Trophoblast cell (in vitro differentiated cells and primary cell): ENCODE measurements at regions not wholly inside any gene's neighbourhood (a gene's known extent, or its start where the extent isn't known, plus 50 kb on each side); places are given as distances from the start of the nearest gene placed in this dataset.

ENCODE experiments used
- DNase-seq, 2 donors: peaks; one replicate each; pipeline ENCODE4 v3.0.0-alpha.2; 2016
- H2AFZ ChIP-seq: 2 replicates; pipeline ENCODE4 v1.6.1; 2013; ENCODE audit warnings: low read length, moderate library complexity, mild to moderate bottlenecking; ENCODE audit not compliant: insufficient read depth, poor library complexity
- H2AK5ac ChIP-seq: 2 replicates; pipeline ENCODE4 v1.6.1; 2013; ENCODE audit warnings: mild to moderate bottlenecking, low read length
- H2BK120ac ChIP-seq: 2 replicates; pipeline ENCODE4 v1.6.1; 2013; ENCODE audit warnings: low read length, mild to moderate bottlenecking, moderate library complexity; ENCODE audit not compliant: insufficient read depth, poor library complexity
- H2BK12ac ChIP-seq: 2 replicates; pipeline ENCODE4 v1.6.1; 2013; ENCODE audit warnings: mild to moderate bottlenecking, low read length, moderate library complexity
- H2BK5ac ChIP-seq: 2 replicates; pipeline ENCODE4 v1.6.1; 2013; ENCODE audit warnings: low read length, low read depth, moderate library complexity, mild to moderate bottlenecking; ENCODE audit not compliant: poor library complexity
- H3K14ac ChIP-seq: 2 replicates; pipeline ENCODE4 v1.6.1; 2013; ENCODE audit warnings: mild to moderate bottlenecking, low read length
- H3K18ac ChIP-seq: 2 replicates; pipeline ENCODE4 v1.6.1; 2013; ENCODE audit warnings: mild to moderate bottlenecking, low read length
- H3K23ac ChIP-seq: 2 replicates; pipeline ENCODE4 v1.6.1; 2013; ENCODE audit warnings: low read length
- H3K27ac ChIP-seq: 2 replicates; pipeline ENCODE4 v1.5.1; 2013; ENCODE audit warnings: low read depth, mild to moderate bottlenecking, inconsistent platforms, low read length, moderate library complexity
- H3K27me3 ChIP-seq: 2 replicates; pipeline ENCODE4 v1.6.1; 2013; ENCODE audit warnings: inconsistent platforms, mild to moderate bottlenecking, low read length, moderate library complexity; ENCODE audit not compliant: insufficient read depth
- H3K36me3 ChIP-seq, 2 experiments: 1 replicate in 1 of 2; 2 replicates in 1 of 2; pipeline ENCODE4 v1.6.1; 2013; ENCODE audit warnings: low read length in 2 of 2, mild to moderate bottlenecking in 2 of 2, moderate library complexity in 1 of 2; ENCODE audit not compliant: insufficient read depth in 2 of 2, control insufficient read depth in 1 of 2
- H3K4ac ChIP-seq: 2 replicates; pipeline ENCODE4 v1.6.1; 2013; ENCODE audit warnings: low read depth, mild to moderate bottlenecking, low read length, moderate library complexity
- H3K4me1 ChIP-seq, 2 experiments: 1 replicate in 1 of 2; 2 replicates in 1 of 2; pipeline ENCODE4 v1.6.1; 2013; ENCODE audit warnings: low read length in 2 of 2, mild to moderate bottlenecking in 2 of 2, moderate library complexity in 1 of 2; ENCODE audit not compliant: insufficient read depth in 2 of 2, control insufficient read depth in 1 of 2
- H3K4me2 ChIP-seq: 2 replicates; pipeline ENCODE4 v1.6.1; 2013; ENCODE audit warnings: inconsistent platforms, mild to moderate bottlenecking, low read length, moderate library complexity
- H3K4me3 ChIP-seq: 2 replicates; pipeline ENCODE4 v1.5.1; 2013; ENCODE audit warnings: mild to moderate bottlenecking, low read depth, low read length, inconsistent platforms
- H3K79me1 ChIP-seq: one replicate; pipeline ENCODE4 v1.6.1; 2013; ENCODE audit warnings: low read length
- H3K79me2 ChIP-seq: 2 replicates; pipeline ENCODE4 v1.6.1; 2013; ENCODE audit warnings: low read length, mild to moderate bottlenecking; ENCODE audit not compliant: control insufficient read depth, insufficient read depth, poor library complexity
- H3K9ac ChIP-seq: 2 replicates; pipeline ENCODE4 v1.6.1; 2013; ENCODE audit warnings: mild to moderate bottlenecking, low read length
- H3K9me3 ChIP-seq: 2 replicates; pipeline ENCODE4 v1.6.1; 2013; ENCODE audit warnings: low read depth, mild to moderate bottlenecking, control low read depth, inconsistent platforms, low read length; ENCODE audit not compliant: insufficient read depth
- H4K12ac ChIP-seq: 2 replicates; pipeline ENCODE4 v1.6.1; 2013; ENCODE audit warnings: low read depth, mild to moderate bottlenecking, low read length, moderate library complexity
- H4K8ac ChIP-seq: 2 replicates; pipeline ENCODE4 v1.6.1; 2013; ENCODE audit warnings: low read depth, mild to moderate bottlenecking, low read length, moderate library complexity
- H4K91ac ChIP-seq: one replicate; pipeline ENCODE4 v1.6.1; 2013; ENCODE audit warnings: low read depth, mild to moderate bottlenecking, low read length, moderate library complexity
- WGBS: extraction: QIAGEN DNeasy Blood & Tissue Kit; methylation state at CpG from one replicate; pipeline ENCODE4 v1.1.7; 2013; ENCODE audit warnings: missing lambda C conversion rate; ENCODE audit not compliant: insufficient read length, insufficient coverage; ENCODE audit errors: extremely low coverage; 5-methylcytosine and 5-hydroxymethylcytosine counted together

GRCh38 chr14:66101662-66102061 is 384.5 kb upstream of the CCDC196 start:
- H3K79me1 ChIP-seq: no peaks in the 10 kb centered on the region
- H2AFZ ChIP-seq: no peak overlapping the region
- no peak overlapping the region for H2AK5ac ChIP-seq
- H3K4me2 ChIP-seq: no peak overlapping the region
- H3K14ac ChIP-seq: no peak overlapping the region
- no peak overlapping the region for H3K9ac ChIP-seq
- no peak overlapping the region for H2BK5ac ChIP-seq
- H3K79me2 ChIP-seq: no peaks in the 10 kb centered on the region
- H3K36me3 ChIP-seq: no peaks in the 10 kb centered on the region
- H3K9me3 ChIP-seq: peaks cover 2% of the 10 kb centered on the region
- no peak overlapping the region for H3K27ac ChIP-seq
- H3K4me1 ChIP-seq: no peaks in the 10 kb centered on the region
- H3K4me3 ChIP-seq: no peak overlapping the region
- H3K27me3 ChIP-seq: no peaks in the 10 kb centered on the region
- no CpG with 5 or more reads among the region's 1 CpG for WGBS
- H2BK120ac ChIP-seq: no peak overlapping the region
- no peak for DNase-seq
- no peak overlapping the region for H4K8ac ChIP-seq
- H2BK12ac ChIP-seq: no peak overlapping the region
- H3K18ac ChIP-seq: no peak overlapping the region
- H4K91ac ChIP-seq: no peak overlapping the region
- H3K4ac ChIP-seq: no peak overlapping the region
- H3K23ac ChIP-seq: no peak overlapping the region
- no peak overlapping the region for H4K12ac ChIP-seq

GRCh38 chr14:66104486-66104885 is 381.7 kb upstream of the CCDC196 start:
- no peak overlapping the region for H4K8ac ChIP-seq
- H3K27me3 ChIP-seq: no peaks in the 10 kb centered on the region
- no peak overlapping the region for H3K23ac ChIP-seq
- H3K4ac ChIP-seq: no peak overlapping the region
- no peak for DNase-seq
- H3K79me2 ChIP-seq: no peaks in the 10 kb centered on the region
- no peak overlapping the region for H4K12ac ChIP-seq
- no CpG with 5 or more reads among the region's 5 CpGs for WGBS
- H3K79me1 ChIP-seq: no peaks in the 10 kb centered on the region
- H3K4me3 ChIP-seq: no peak overlapping the region
- no peak overlapping the region for H4K91ac ChIP-seq
- H3K9ac ChIP-seq: no peak overlapping the region
- no peak overlapping the region for H2BK12ac ChIP-seq
- no peak overlapping the region for H2BK5ac ChIP-seq
- H3K14ac ChIP-seq: no peak overlapping the region
- no peaks in the 10 kb centered on the region for H3K4me1 ChIP-seq
- H3K36me3 ChIP-seq: no peaks in the 10 kb centered on the region
- no peak overlapping the region for H3K18ac ChIP-seq
- no peak overlapping the region for H3K27ac ChIP-seq
- H3K9me3 ChIP-seq: peaks cover 4% of the 10 kb centered on the region
- H2AK5ac ChIP-seq: no peak overlapping the region
- H2BK120ac ChIP-seq: no peak overlapping the region
- no peak overlapping the region for H3K4me2 ChIP-seq
- no peak overlapping the region for H2AFZ ChIP-seq

- no peak overlapping the region for H3K4ac ChIP-seq
- no peak overlapping the region for H3K27ac ChIP-seq
- H3K79me1 ChIP-seq: no peaks in the 10 kb centered on the region
- H3K27me3 ChIP-seq: no peaks in the 10 kb centered on the region
- no peak overlapping the region for H3K9ac ChIP-seq
- H3K4me1 ChIP-seq: no peaks in the 10 kb centered on the region
- H4K8ac ChIP-seq: no peak overlapping the region
- no peak overlapping the region for H2BK5ac ChIP-seq
- H3K4me2 ChIP-seq: no peak overlapping the region
- no peak overlapping the region for H2AFZ ChIP-seq
- no peak overlapping the region for H3K23ac ChIP-seq
- no peak overlapping the region for H2BK12ac ChIP-seq
- H3K36me3 ChIP-seq: no peaks in the 10 kb centered on the region
- H4K12ac ChIP-seq: no peak overlapping the region
- H3K4me3 ChIP-seq: no peak overlapping the region
- peaks cover 4% of the 10 kb centered on the region for H3K9me3 ChIP-seq
- DNase-seq: no peak
- H2BK120ac ChIP-seq: no peak overlapping the region
- H3K18ac ChIP-seq: no peak overlapping the region
- H3K79me2 ChIP-seq: no peaks in the 10 kb centered on the region
- H2AK5ac ChIP-seq: no peak overlapping the region
- no peak overlapping the region for H4K91ac ChIP-seq
- H3K14ac ChIP-seq: no peak overlapping the region
- WGBS: no CpG with 5 or more reads among the region's 4 CpGs
These were observed 380.4 kb upstream of the CCDC196 start for GRCh38 chr14:66105815-66106214.

- Histone ChIP-seq H3K4me2 (no peak overlapping the region), H2BK5ac (no peak overlapping the region), H3K79me2 (no peaks in the 10 kb centered on the region), H2AK5ac (no peak overlapping the region), H4K12ac (no peak overlapping the region), H3K4me1 (no peaks in the 10 kb centered on the region), H2BK12ac (no peak overlapping the region), H2AFZ (no peak overlapping the region), H2BK120ac (no peak overlapping the region), H3K36me3 (no peaks in the 10 kb centered on the region), H3K27ac (no peak overlapping the region), H4K8ac (no peak overlapping the region), H3K9ac (no peak overlapping the region), H3K23ac (no peak overlapping the region), H3K18ac (no peak overlapping the region), H3K9me3 (peaks cover 7% of the 10 kb centered on the region), H3K79me1 (no peaks in the 10 kb centered on the region), H3K14ac (no peak overlapping the region), H3K4ac (no peak overlapping the region), H3K4me3 (no peak overlapping the region), H4K91ac (no peak overlapping the region), H3K27me3 (no peaks in the 10 kb centered on the region)
- DNase-seq: no peak
- no CpG with 5 or more reads among the region's 1 CpG for WGBS
These were observed 376.7 kb upstream of the CCDC196 start for GRCh38 chr14:66109426-66109825.
